HG03066 (cell line): ENCODE measurements at regions not wholly inside any gene's neighbourhood (a gene's known extent, or its start where the extent isn't known, plus 50 kb on each side); places are given as distances from the start of the nearest gene placed in this dataset.
"Not testable (repeated sequence)": the region's sequence is repeated elsewhere in the genome, so short reads cannot be mapped to it uniquely, and the experiment has no call there.

Experiments used
- ATAC-seq: cut with Tn5 transposase; IDR thresholded peaks from one replicate; pipeline ENCODE4 v1.9.1; 2021; ENCODE audit warnings: low read depth; ENCODE audit not compliant: unreplicated experiment

DNA sequence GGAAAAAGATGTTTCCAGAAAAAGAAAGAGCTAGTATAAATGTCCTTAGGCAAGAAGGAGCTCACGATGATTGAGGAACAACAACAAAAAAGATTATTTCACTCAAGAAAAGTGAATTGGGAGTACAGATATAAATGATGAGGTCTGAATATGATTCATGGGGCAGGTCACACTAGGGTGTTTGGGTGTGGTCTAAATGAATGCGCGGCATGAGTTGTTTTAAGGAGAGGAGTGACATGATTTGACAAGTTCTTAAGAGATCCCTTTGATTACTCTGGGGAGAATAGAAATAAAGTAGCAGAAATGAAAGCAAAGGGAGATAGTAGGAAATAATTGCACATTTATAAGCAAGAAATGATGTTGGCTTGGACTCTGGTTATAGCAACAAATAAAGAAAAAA is 59.3 kb downstream of the NUTM2D start:
- ATAC-seq, result not testable (repeated sequence)

DNA sequence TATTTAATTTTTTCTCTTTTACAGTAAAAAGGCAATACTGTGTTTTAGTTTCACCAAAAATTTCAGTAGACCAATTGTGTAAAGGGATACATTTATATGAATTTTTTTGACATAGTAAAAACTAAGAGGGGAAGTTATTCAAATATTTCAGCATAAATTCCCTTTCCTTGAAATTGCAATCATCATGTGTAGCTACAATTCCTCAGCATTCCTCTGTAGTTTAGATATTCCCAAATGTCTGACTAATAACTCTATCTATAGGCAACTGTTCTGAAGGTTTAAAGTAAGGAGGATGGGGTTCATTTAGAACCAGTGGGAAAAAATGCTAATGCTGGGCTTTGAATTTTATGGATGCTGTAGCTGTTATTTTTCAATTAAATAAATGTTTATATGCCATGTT is 65.1 kb downstream of the NUTM2D start:
- ATAC-seq, result not testable (repeated sequence)

DNA sequence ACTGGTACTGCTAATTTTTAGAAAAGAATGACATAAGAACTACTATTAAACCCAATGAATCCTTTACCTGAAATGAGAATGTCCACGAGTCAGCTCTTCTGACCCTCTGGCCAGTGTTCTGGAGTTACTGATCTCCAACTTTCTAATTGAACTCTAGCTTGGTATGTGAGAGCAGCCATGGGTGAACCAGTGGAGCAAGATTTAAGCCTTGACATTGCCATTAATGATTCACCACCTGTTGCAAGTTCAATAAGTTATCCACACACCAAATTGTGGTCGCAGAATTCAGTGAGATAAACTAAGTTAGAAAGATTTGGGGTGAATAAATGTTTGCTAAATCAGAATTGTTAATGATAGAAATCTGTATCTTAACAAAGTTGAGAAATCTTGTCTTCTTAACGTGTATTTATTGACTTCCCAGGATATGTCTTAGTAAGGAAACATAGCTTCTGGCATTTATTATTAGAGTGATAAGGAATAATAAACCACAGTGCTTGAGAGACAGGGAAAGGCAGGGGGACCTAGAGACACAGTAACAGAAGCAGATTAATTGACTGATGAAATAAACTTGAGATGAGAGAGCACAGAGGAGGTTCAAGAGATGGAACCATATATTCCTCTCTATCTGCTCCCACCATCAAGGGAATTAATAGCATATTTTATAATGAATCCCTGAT is 67.3 kb downstream of the NUTM2D start:
- ATAC-seq, result not testable (repeated sequence)

DNA sequence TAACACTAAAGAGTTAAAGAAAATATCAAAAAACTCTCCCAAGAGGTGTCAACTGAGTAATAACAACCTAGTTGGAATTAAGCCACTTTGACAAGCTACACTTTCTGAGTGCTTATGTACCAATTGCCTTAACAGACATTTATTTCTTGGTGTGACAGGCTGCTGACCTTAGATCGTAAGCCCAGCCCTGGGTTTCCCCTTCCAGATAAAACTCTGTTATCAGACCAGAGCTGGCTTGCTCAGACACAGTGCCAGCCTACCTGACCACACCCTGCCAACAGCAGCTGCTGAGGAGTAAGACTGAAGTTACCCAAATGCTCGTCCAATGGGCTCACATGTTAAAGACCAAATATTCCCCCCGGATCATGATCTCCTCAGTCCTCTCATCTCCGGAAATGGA is 70.9 kb upstream of the MINPP1 start:
- ATAC-seq, result not testable (repeated sequence)

DNA sequence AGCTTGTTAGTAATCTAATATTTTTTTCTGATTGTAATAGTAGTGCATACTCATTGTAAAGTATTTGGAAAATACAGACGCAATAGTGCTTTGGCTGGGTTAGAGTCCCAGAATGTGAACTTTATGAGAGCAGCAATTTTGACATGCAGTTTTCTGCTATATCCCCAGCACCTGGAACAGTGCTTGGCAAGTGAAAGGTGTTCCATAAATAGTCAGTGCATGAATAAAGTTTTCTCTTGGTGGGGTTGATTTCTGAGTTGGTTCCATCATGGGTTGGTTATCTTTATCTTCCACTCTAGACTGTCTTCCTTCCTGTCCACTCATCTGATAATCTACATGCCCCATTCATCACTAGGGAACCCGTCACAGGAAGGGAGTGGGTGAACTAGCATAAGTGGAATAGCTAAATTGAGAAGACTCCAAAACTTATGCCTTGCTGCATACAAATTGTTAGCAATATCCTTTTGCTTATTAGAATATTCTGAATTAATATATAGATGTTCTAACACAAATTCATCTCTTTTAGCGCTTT is 69.3 kb upstream of the MINPP1 start:
- ATAC-seq, result not testable (repeated sequence)

DNA sequence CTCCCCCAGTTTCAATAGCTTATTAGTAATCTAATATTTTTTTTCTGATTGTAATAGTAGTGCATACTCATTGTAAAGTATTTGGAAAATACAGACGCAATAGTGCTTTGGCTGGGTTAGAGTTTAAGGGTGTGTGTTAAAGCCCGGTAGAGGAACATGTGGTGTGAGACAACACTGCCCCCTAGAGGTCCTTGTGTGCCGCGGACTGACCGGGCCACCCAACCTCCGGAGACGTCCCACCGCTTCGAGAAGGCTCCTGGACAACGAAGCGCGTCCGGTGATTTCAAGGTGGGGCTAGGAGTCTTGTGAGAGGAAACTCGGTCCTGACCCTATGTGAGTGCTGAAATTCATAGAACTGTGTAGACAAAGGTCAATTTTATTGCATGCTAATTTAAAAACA is 68.6 kb upstream of the MINPP1 start:
- peak; percentile 75 for ATAC-seq

DNA sequence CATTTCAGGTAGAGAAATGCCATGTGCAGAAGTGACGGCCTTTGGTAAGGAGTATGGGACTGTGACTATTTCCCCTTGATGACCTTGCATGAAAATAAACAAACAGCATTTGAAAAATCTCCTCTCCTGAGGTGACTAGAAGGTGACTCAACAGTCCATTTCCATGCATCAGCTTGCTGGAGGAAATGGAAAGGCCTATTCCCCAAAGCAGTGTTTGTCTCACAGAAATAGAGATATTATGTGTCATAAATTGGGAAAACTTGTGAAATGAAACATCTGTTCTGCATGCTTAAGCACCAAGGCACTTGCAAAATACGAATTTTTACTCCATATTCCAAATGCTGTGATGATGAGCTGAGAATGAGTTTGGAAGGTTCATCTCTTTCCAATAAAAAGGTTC is 67.2 kb upstream of the MINPP1 start:
- not testable (repeated sequence) for ATAC-seq
